H9 (cell line): ENCODE measurements at regions not wholly inside any gene's neighbourhood (a gene's known extent, or its start where the extent isn't known, plus 50 kb on each side); places are given as distances from the start of the nearest gene placed in this dataset.

ENCODE experiments used
- DNase-seq: peaks from one replicate; pipeline ENCODE4 v3.0.0-alpha.2; 2017
- H2AFZ ChIP-seq: one replicate; pipeline ENCODE4 v1.6.1; 2013; ENCODE audit warnings: mild to moderate bottlenecking, low read length, control low read depth, moderate library complexity
- H2AK5ac ChIP-seq: 2 replicates; pipeline ENCODE4 v1.6.1; 2013; ENCODE audit warnings: low read length, control low read depth, mixed read lengths; ENCODE audit not compliant: insufficient read length
- H2BK120ac ChIP-seq: one replicate; pipeline ENCODE4 v1.6.1; 2013; ENCODE audit warnings: low read depth, mild to moderate bottlenecking, low read length, control low read depth, inconsistent platforms; ENCODE audit not compliant: poor library complexity, severe bottlenecking
- H2BK12ac ChIP-seq: 2 replicates; pipeline ENCODE4 v1.6.1; 2013; ENCODE audit warnings: low read length, control low read depth, mixed read lengths, low read depth; ENCODE audit not compliant: insufficient read length
- H2BK15ac ChIP-seq: 2 replicates; pipeline ENCODE4 v1.6.1; 2013; ENCODE audit warnings: low read depth, low read length, control low read depth
- H2BK20ac ChIP-seq: one replicate; pipeline ENCODE4 v1.6.1; 2013; ENCODE audit warnings: low read depth, mild to moderate bottlenecking, low read length, control low read depth, inconsistent platforms; ENCODE audit not compliant: poor library complexity, severe bottlenecking
- H2BK5ac ChIP-seq: 2 replicates; pipeline ENCODE4 v1.6.1; 2013; ENCODE audit warnings: low read length, control low read depth, mixed read lengths; ENCODE audit not compliant: insufficient read length
- H3K14ac ChIP-seq: 2 replicates; pipeline ENCODE4 v1.6.1; 2013; ENCODE audit warnings: low read length, control low read depth; ENCODE audit not compliant: insufficient read depth
- H3K18ac ChIP-seq: 2 replicates; pipeline ENCODE4 v1.6.1; 2013; ENCODE audit warnings: low read depth, mild to moderate bottlenecking, mixed read lengths, low read length, control low read depth; ENCODE audit not compliant: insufficient read length
- H3K23ac ChIP-seq: 2 replicates; pipeline ENCODE4 v1.6.1; 2013; ENCODE audit warnings: low read length, control low read depth, mixed read lengths, low read depth; ENCODE audit not compliant: insufficient read length
- H3K23me2 ChIP-seq: 2 replicates; pipeline ENCODE4 v1.6.1; 2013; ENCODE audit warnings: low read depth, mild to moderate bottlenecking, mixed read lengths, low read length, control low read depth; ENCODE audit not compliant: insufficient read length, poor library complexity, severe bottlenecking
- H3K27ac ChIP-seq: 2 replicates; pipeline ENCODE4 v1.5.1; 2013; ENCODE audit warnings: low read length, control low read depth, mixed read lengths, low read depth; ENCODE audit not compliant: insufficient read length
- H3K27me3 ChIP-seq: 2 replicates; pipeline ENCODE4 v1.6.1; 2013; ENCODE audit warnings: low read length, control low read depth, inconsistent platforms; ENCODE audit not compliant: insufficient read depth
- H3K4ac ChIP-seq: 2 replicates; pipeline ENCODE4 v1.6.1; 2013; ENCODE audit warnings: low read depth, mild to moderate bottlenecking, control low read depth, inconsistent platforms, low read length, moderate library complexity
- H3K4me1 ChIP-seq: 2 replicates; pipeline ENCODE4 v1.6.1; 2013; ENCODE audit warnings: low read length, control low read depth, inconsistent platforms; ENCODE audit not compliant: insufficient read depth
- H3K4me2 ChIP-seq: 2 replicates; pipeline ENCODE4 v1.6.1; 2013; ENCODE audit warnings: low read length, control low read depth, mixed read lengths; ENCODE audit not compliant: insufficient read length, insufficient read depth
- H3K56ac ChIP-seq: 2 replicates; pipeline ENCODE4 v1.6.1; 2013; ENCODE audit warnings: low read depth, mild to moderate bottlenecking, mixed read lengths, low read length, control low read depth; ENCODE audit not compliant: insufficient read length
- H3K79me1 ChIP-seq: 2 replicates; pipeline ENCODE4 v1.6.1; 2013; ENCODE audit warnings: low read depth, mild to moderate bottlenecking, moderate library complexity, low read length, control low read depth, inconsistent platforms; ENCODE audit not compliant: insufficient read depth, poor library complexity, severe bottlenecking
- H3K79me2 ChIP-seq: 2 replicates; pipeline ENCODE4 v1.6.1; 2013; ENCODE audit warnings: low read length, control low read depth, inconsistent platforms; ENCODE audit not compliant: insufficient read depth
- H3K9ac ChIP-seq: 2 replicates; pipeline ENCODE4 v1.6.1; 2013; ENCODE audit warnings: low read length, control low read depth, mixed read lengths; ENCODE audit not compliant: insufficient read length; ENCODE audit errors: extremely low read depth
- H3K9me3 ChIP-seq: one replicate; pipeline ENCODE4 v1.6.1; 2013; ENCODE audit warnings: low read depth, low read length, inconsistent platforms; ENCODE audit not compliant: control insufficient read depth
- H3T11ph ChIP-seq: one replicate; pipeline ENCODE4 v1.6.1; 2013; ENCODE audit warnings: mild to moderate bottlenecking, low read length, control low read depth, inconsistent platforms
- H4K20me1 ChIP-seq: one replicate; pipeline ENCODE4 v1.6.1; 2013; ENCODE audit not compliant: control insufficient read depth, insufficient read length, insufficient read depth
- H4K5ac ChIP-seq: 2 replicates; pipeline ENCODE4 v1.6.1; 2013; ENCODE audit warnings: low read depth, mild to moderate bottlenecking, mixed read lengths, low read length, control low read depth; ENCODE audit not compliant: insufficient read length
- H4K8ac ChIP-seq: replicated peaks from 2 replicates; pipeline ENCODE4 v1.6.1; 2013; ENCODE audit warnings: low read length, control low read depth, mixed read lengths, low read depth; ENCODE audit not compliant: insufficient read length
- H4K91ac ChIP-seq: 2 replicates; pipeline ENCODE4 v1.6.1; 2013; ENCODE audit warnings: low read depth, mild to moderate bottlenecking, moderate library complexity, mixed read lengths, low read length, control low read depth; ENCODE audit not compliant: insufficient read length
- H3K27ac Mint-ChIP-seq, 3 experiments: 2 replicates in 2 of 3; 3 replicates in 1 of 3; pipeline ENCODE4 v1.8.0; 2020 to 2021; ENCODE audit warnings: mixed read lengths in 3 of 3, mild to moderate bottlenecking in 1 of 3, moderate library complexity in 1 of 3
- H3K27me3 Mint-ChIP-seq: 2 replicates; pipeline ENCODE4 v1.8.0; 2021; ENCODE audit warnings: low read depth, mild to moderate bottlenecking, moderate library complexity, mixed read lengths
- H3K36me3 Mint-ChIP-seq, 3 experiments: 2 replicates in 2 of 3; 3 replicates in 1 of 3; pipeline ENCODE4 v1.8.0; 2020 to 2021; ENCODE audit warnings: low read depth in 3 of 3, mixed read lengths in 3 of 3; ENCODE audit not compliant: insufficient read depth in 1 of 3
- H3K4me1 Mint-ChIP-seq, 2 experiments: 2 replicates each; pipeline ENCODE4 v1.8.0; 2020; ENCODE audit warnings: mixed read lengths in 2 of 2
- H3K4me3 Mint-ChIP-seq, 2 experiments: 2 replicates in 1 of 2; 3 replicates in 1 of 2; pipeline ENCODE4 v1.8.0; 2020 to 2021; ENCODE audit warnings: mild to moderate bottlenecking in 2 of 2, mixed read lengths in 2 of 2, moderate library complexity in 1 of 2
- H3K9me3 Mint-ChIP-seq, 2 experiments: 2 replicates in 1 of 2; 3 replicates in 1 of 2; pipeline ENCODE4 v1.8.0; 2020; ENCODE audit warnings: mild to moderate bottlenecking in 2 of 2, mixed read lengths in 2 of 2, moderate library complexity in 1 of 2
- CTCF ChIP-seq: fragments of 200-600 bp; sonication (generic); conservative IDR thresholded peaks from 3 replicates; pipeline ENCODE4 v1.8.0; 2021; ENCODE audit warnings: antibody characterized with exemption, mild to moderate bottlenecking
- WGBS: extraction: QIAGEN DNeasy Blood & Tissue Kit; methylation state at CpG from one replicate; pipeline ENCODE4 v1.1.7; 2013; ENCODE audit warnings: missing lambda C conversion rate, low lambda C conversion rate, mixed read lengths; ENCODE audit not compliant: insufficient read length; ENCODE audit errors: extremely low coverage; 5-methylcytosine and 5-hydroxymethylcytosine counted together

- H3K14ac ChIP-seq: no peak overlapping the region
- no peak overlapping the region for H3K9ac ChIP-seq
- no peaks in the 10 kb centered on the region for H4K20me1 ChIP-seq
- H2AFZ ChIP-seq: no peak overlapping the region
- H2AK5ac ChIP-seq: no peak overlapping the region
- no peak for TF ChIP-seq CTCF
- no peak overlapping the region for H3K56ac ChIP-seq
- Mint-ChIP-seq H3K4me3 (no peak overlapping the region), H3K27ac (no peak overlapping the region), H3K4me1 (peaks cover 12 to 13% of the 10 kb centered on the region in 2 experiments), H3K27me3 (no peaks in the 10 kb centered on the region), H3K9me3 (no peaks in the 10 kb centered on the region), H3K36me3 (no peaks in the 10 kb centered on the region; a peak in 1 of 7 replicates)
- H3T11ph ChIP-seq: no peak overlapping the region
- H3K27ac ChIP-seq: no peak overlapping the region
- no peaks in the 10 kb centered on the region for H3K79me1 ChIP-seq
- WGBS: no CpG with 5 or more reads among the region's 2 CpGs
- no peak overlapping the region for H3K4me2 ChIP-seq
- H3K27me3 ChIP-seq: no peaks in the 10 kb centered on the region
- H2BK5ac ChIP-seq: no peak overlapping the region
- H3K23me2 ChIP-seq: no peaks in the 10 kb centered on the region
- DNase-seq: no peak
- no peak overlapping the region for H2BK15ac ChIP-seq
- no peak overlapping the region for H3K18ac ChIP-seq
- no peak overlapping the region for H2BK12ac ChIP-seq
- H3K23ac ChIP-seq: no peak overlapping the region
- H3K79me2 ChIP-seq: no peaks in the 10 kb centered on the region
- H4K5ac ChIP-seq: no peak overlapping the region
- no peak overlapping the region for H2BK120ac ChIP-seq
- no peaks in the 10 kb centered on the region for H3K9me3 ChIP-seq
- no peak overlapping the region for H4K8ac ChIP-seq
- H2BK20ac ChIP-seq: no peak overlapping the region
- no peaks in the 10 kb centered on the region for H3K4me1 ChIP-seq
- no peak overlapping the region for H3K4ac ChIP-seq
- H4K91ac ChIP-seq: no peak overlapping the region
Measured at GRCh38 chr5:16992006-16992405, 55.9 kb upstream of the MYO10 start.
